Subcutaneous abdominal adipose tissue (tissue), 5 donors: ENCODE measurements at regions not wholly inside any gene's neighbourhood (a gene's known extent, or its start where the extent isn't known, plus 50 kb on each side); places are given as distances from the start of the nearest gene placed in this dataset.

ENCODE experiments used
- H3K27ac ChIP-seq: one replicate; pipeline ENCODE4 v1.7.0; 2013; ENCODE audit warnings: low read depth, mild to moderate bottlenecking, inconsistent platforms, low read length, moderate library complexity
- H3K27me3 ChIP-seq, 5 donors: one replicate each; pipeline ENCODE4 v1.7.0; 2013; ENCODE audit warnings: low read length in 5 of 5, inconsistent platforms in 1 of 5; ENCODE audit not compliant: control insufficient read depth in 5 of 5, insufficient read depth in 4 of 5
- H3K36me3 ChIP-seq, 5 donors: one replicate each; pipeline ENCODE4 v1.7.0; 2013; ENCODE audit warnings: low read length in 5 of 5; ENCODE audit not compliant: control insufficient read depth in 5 of 5, insufficient read depth in 5 of 5
- H3K4me1 ChIP-seq, 5 donors: one replicate each; pipeline ENCODE4 v1.7.0; 2013; ENCODE audit warnings: low read length in 5 of 5, mild to moderate bottlenecking in 3 of 5, moderate library complexity in 1 of 5; ENCODE audit not compliant: control insufficient read depth in 5 of 5, insufficient read depth in 5 of 5
- H3K4me3 ChIP-seq, 5 donors: one replicate each; pipeline ENCODE4 v1.7.0; 2013; ENCODE audit warnings: low read length in 5 of 5, low read depth in 1 of 5
- H3K9ac ChIP-seq, 5 donors: one replicate each; pipeline ENCODE4 v1.7.0; 2013; ENCODE audit warnings: low read length in 5 of 5, mild to moderate bottlenecking in 4 of 5, moderate library complexity in 3 of 5
- H3K9me3 ChIP-seq, 5 donors: one replicate each; pipeline ENCODE4 v1.7.0; 2013; ENCODE audit warnings: low read length in 5 of 5; ENCODE audit not compliant: control insufficient read depth in 5 of 5
- donor health status: healthy.
- donor health status: healthy.
- donor health status: healthy.
- donor health status: healthy.
- donor health status: healthy.

DNA sequence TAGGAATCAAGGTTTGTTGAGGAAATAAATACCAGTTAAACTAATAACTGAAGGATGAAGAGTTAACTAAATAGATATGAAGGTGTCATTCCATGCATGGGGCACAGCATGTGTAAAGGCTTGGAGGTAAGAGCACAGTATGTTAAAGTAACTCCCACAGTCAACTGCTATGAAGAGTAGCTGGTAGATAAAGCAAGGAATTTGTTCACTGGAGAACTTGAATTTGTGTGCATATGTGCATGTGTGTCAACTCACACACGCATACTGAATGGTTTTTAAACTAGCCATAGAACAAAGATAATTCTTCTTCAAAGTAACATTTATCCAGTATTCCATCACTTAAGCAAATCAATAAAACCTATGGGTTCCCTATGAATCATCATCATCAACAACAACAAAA is 135.9 kb downstream of the FAM76B start:
- Histone ChIP-seq H3K9me3 (no peaks in the 10 kb centered on the region), H3K9ac (no peak overlapping the region), H3K4me3 (no peak overlapping the region), H3K27ac (no peak overlapping the region), H3K36me3 (no peaks in the 10 kb centered on the region), H3K27me3 (no peaks in the 10 kb centered on the region), H3K4me1 (peaks cover 0 to 38% (median 12%) of the 10 kb centered on the region in 5 donors)

DNA sequence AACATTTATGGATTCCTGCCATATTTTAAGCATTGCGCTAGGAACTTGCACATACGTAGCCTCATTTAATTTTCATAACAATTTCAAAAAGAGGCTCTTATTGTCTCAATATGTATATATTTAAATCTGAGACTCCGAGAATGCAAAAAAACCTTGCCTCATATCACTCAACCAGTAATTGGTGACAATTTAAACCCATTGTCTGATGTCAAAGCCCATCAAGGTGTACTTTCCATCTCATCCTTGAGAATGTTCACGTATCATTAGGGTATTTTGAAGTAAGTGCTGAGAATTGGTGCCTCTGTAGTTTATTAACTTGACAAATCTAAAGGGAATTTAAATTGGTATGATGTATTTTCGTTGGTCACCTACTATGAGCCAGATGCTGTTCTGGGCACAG is 136.5 kb downstream of the FAM76B start:
- H3K27me3 ChIP-seq: no peaks in the 10 kb centered on the region
- no peak overlapping the region for H3K9ac ChIP-seq
- no peak overlapping the region for H3K4me3 ChIP-seq
- peaks cover 0 to 38% (median 12%) of the 10 kb centered on the region in 5 donors for H3K4me1 ChIP-seq
- no peaks in the 10 kb centered on the region for H3K9me3 ChIP-seq
- no peak overlapping the region for H3K27ac ChIP-seq
- H3K36me3 ChIP-seq: no peaks in the 10 kb centered on the region

DNA sequence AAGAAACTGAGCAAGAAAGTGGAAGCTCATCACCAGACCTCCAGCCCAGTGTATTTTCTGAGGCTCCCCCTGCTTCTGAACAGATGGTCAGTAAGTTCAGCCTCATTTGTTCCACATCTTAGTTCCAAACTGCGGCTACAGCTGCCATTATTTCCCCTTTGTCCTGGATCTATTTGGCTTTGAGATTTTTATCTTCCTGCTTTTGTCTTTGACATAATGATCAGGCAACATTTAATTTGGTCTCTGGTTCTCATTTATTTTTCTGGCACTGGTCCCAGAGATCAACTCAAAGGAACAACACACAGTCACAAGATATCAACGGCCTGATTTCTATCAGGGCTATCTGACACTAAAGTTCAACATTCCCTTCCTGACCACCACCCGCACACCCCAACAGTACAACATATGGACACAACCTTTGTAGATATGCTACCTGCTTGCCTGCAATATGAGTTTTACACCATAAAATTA is 137.5 kb downstream of the FAM76B start:
- H3K4me3 ChIP-seq: no peak overlapping the region
- no peaks in the 10 kb centered on the region for H3K36me3 ChIP-seq
- H3K27ac ChIP-seq: peak overlapping the region; percentile 55
- no peak overlapping the region for H3K9ac ChIP-seq
- no peaks in the 10 kb centered on the region for H3K9me3 ChIP-seq
- peaks cover 0 to 38% (median 15%) of the 10 kb centered on the region in 5 donors for H3K4me1 ChIP-seq
- H3K27me3 ChIP-seq: no peaks in the 10 kb centered on the region

DNA sequence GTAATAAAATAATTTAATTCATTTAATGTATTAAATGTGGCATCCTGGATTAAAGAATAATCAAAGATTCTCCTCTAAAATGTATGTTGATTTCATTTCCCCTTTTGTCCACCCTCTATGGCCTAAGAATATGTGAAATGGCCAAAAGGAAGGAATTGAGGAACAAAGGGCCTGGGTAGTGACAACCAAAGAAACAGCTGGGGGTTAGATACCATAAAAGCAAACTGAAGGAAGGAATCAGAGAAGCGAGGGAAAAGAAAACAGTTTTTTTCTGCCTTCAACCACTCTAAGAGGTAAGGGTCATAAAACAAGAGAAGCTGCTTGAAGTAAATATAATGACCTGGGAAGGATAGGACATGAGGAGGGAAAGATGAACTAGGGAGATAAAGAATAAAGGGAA is 139.3 kb downstream of the FAM76B start:
- H3K9me3 ChIP-seq: peaks cover 0 to 5% (median 4%) of the 10 kb centered on the region in 5 donors
- no peak overlapping the region for H3K4me3 ChIP-seq
- H3K27me3 ChIP-seq: no peaks in the 10 kb centered on the region
- H3K9ac ChIP-seq: no peak overlapping the region
- H3K4me1 ChIP-seq: peaks cover 0 to 31% (median 15%) of the 10 kb centered on the region in 5 donors
- H3K27ac ChIP-seq: no peak overlapping the region
- H3K36me3 ChIP-seq: no peaks in the 10 kb centered on the region

DNA sequence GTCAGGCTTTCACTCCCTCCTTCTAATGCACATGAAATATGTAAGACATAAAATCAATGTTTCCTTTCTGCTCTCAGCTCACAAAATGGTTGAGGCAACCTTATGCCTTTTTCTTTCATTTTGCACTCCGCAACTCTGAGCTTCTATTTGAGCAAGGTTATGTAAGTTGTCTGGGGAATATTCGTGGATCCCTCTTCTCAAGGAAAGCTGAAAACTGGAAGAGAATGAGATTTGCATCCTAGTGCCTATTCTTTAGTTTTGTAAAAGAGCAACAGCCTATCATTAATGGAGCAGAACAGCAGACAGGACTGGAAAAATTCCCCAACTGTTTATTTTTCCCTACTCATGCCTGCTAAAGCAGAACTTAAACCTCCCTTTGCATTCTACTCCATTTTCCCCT is 141.7 kb downstream of the FAM76B start:
- H3K9ac ChIP-seq: no peak overlapping the region
- H3K27me3 ChIP-seq: no peaks in the 10 kb centered on the region
- peaks cover 0 to 8% (median 4%) of the 10 kb centered on the region in 5 donors for H3K9me3 ChIP-seq
- H3K36me3 ChIP-seq: no peaks in the 10 kb centered on the region
- H3K4me1 ChIP-seq: peaks cover 0 to 30% (median 15%) of the 10 kb centered on the region in 5 donors
- no peak overlapping the region for H3K27ac ChIP-seq
- no peak overlapping the region for H3K4me3 ChIP-seq

DNA sequence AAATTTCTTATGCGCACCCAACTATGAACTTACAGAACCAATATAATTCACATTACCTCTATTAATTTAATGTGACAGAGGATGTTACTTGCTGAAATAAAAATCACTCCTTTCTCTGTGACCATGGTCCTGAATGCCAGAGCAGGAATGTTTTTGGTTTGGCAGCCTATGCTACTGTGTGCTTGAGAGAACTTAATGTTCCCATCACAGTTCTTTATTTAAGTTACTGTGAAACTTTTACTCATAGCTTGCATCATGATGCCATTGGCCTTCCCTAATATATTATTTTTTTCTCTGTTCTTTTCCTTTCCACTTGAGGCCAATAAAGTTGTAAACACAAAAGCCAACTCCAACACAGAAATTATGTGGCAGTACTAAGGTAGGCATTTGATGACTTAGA is 142.2 kb downstream of the FAM76B start:
- Histone ChIP-seq H3K9me3 (peaks cover 0 to 8% (median 4%) of the 10 kb centered on the region in 5 donors), H3K27ac (no peak overlapping the region), H3K4me1 (peaks cover 0 to 24% (median 15%) of the 10 kb centered on the region in 5 donors), H3K4me3 (no peak overlapping the region), H3K36me3 (no peaks in the 10 kb centered on the region), H3K27me3 (no peaks in the 10 kb centered on the region), H3K9ac (no peak overlapping the region)

DNA sequence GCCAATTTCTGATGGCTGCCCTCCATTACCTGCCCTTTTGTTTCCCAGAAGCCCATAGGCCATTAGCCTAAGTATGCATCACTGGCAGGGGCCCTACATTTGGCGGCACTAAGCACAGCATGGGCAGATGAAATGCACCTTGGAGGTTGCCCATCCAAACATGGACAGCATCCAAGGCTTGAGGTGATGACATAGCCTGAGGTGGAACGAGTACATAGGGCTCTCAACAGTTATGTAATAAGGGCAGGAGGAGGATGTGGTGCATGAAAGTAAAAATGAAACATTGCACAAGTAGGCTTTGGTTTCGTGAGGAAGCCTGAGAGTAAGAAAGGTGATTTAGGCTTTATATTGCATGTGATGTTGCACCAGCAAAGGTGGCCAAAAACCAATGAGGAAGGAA is 148.1 kb downstream of the FAM76B start:
- Histone ChIP-seq H3K36me3 (no peaks in the 10 kb centered on the region), H3K4me1 (no peaks in the 10 kb centered on the region), H3K9ac (no peak overlapping the region), H3K27ac (no peak overlapping the region), H3K4me3 (no peak overlapping the region), H3K27me3 (no peaks in the 10 kb centered on the region), H3K9me3 (peaks cover 0 to 10% (median 2%) of the 10 kb centered on the region in 5 donors)

DNA sequence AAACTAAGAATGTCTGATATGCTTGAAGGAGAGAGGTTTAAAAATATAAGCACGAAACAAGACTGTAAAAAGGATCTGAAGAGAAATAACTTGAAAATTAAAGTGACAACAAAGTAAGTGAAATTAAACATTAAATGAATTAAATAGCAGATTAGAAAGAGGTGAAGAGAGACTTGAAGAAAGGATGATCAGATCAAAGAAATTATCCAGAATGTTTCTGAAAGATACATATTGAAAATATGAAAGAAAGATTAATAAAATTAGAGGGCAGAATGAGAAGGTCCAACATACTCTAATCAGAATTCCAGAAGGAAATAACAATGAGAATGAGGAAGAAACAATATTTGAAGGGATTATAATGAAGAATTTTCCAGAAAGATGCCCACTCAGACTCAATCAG is 151.1 kb downstream of the FAM76B start:
- Histone ChIP-seq H3K27ac (no peak overlapping the region), H3K27me3 (no peaks in the 10 kb centered on the region), H3K36me3 (no peaks in the 10 kb centered on the region), H3K9me3 (peaks cover 0 to 8% (median 0%) of the 10 kb centered on the region in 5 donors), H3K9ac (no peak overlapping the region), H3K4me3 (no peak overlapping the region), H3K4me1 (no peaks in the 10 kb centered on the region)

DNA sequence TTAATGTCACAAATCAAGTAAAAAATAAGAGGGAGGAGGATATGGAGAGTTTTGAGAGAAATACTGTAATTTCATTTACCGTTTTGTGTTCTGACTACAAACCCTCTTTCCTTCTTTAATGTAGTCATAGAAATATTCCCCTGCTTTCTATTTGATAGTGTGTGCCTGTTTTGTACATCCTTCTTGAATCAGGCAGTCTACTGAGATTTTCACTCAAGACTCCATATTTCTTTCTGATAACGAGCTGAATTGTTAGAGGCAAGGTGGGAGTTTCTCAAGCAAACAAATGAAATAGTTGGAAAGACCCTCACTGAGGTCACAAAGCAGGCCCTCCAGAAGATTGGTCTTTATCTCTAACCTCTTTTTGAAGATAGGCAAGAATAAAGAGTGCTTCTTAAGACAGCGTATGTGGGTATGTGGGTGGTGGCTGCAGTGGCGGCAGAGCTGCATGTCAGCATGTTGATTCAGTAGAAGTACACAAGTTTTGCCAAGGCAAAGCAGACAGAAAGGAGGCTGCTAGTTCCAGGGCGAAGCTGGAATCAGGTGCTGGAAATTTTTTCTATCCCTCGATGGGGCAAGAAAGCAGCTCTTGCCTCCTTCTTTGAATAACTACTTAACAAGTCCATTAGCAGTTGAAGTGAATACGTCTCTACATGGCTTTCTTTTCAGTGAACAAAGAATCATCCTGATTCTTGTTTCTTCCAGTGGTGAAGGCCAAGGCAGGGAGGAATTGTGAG is 164.2 kb downstream of the FAM76B start:
- Histone ChIP-seq H3K4me3 (no peak overlapping the region), H3K27ac (no peak overlapping the region), H3K27me3 (no peaks in the 10 kb centered on the region), H3K9me3 (peaks cover 0 to 2% (median 0%) of the 10 kb centered on the region in 5 donors), H3K36me3 (no peaks in the 10 kb centered on the region), H3K4me1 (no peaks in the 10 kb centered on the region), H3K9ac (no peak overlapping the region)

DNA sequence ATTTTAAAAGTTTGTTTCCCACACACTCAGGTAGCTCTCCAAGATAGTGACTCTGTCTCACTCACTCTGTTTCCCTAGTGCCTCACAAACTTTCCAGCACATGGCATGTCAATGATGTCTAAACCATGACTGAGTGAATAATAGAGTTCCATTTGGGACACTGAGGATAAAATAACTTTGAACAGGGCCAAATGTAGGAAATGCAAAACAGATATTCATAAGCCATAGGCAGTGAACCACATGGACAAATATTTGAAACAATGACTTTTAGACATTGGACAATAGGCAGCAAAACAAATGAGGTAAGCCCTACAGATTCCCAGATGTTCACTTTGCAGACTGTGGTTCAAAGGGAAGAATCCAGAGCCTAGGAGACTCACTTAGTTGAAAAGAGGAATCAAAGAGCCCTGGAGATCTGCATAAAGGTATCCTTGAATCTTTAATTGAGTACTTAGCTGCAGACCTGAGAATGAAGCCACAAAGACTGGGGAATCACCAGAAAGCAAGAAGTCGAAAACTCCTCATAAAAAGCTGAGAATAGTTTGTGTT is 173.3 kb downstream of the FAM76B start:
- Histone ChIP-seq H3K27me3 (no peaks in the 10 kb centered on the region), H3K27ac (no peak overlapping the region), H3K9ac (no peak overlapping the region), H3K4me1 (peaks cover 0 to 26% (median 6%) of the 10 kb centered on the region in 5 donors), H3K36me3 (no peaks in the 10 kb centered on the region), H3K9me3 (peaks cover 0 to 5% (median 0%) of the 10 kb centered on the region in 5 donors), H3K4me3 (no peak overlapping the region)
